Nephron (organoid): ENCODE measurements at regions not wholly inside any gene's neighbourhood (a gene's known extent, or its start where the extent isn't known, plus 50 kb on each side); places are given as distances from the start of the nearest gene placed in this dataset.
"Not testable (repeated sequence)": the region's sequence is repeated elsewhere in the genome, so short reads cannot be mapped to it uniquely, and the experiment has no call there.

ENCODE experiments used
- H3K27ac Mint-ChIP-seq, 3 experiments: 2 replicates each; pipeline ENCODE4 v1.8.0; 2020; ENCODE audit warnings: mixed read lengths in 3 of 3, mild to moderate bottlenecking in 2 of 3, moderate library complexity in 1 of 3
- H3K27me3 Mint-ChIP-seq: 2 replicates; pipeline ENCODE4 v1.8.0; 2021; ENCODE audit warnings: low read depth, mild to moderate bottlenecking, moderate library complexity, mixed read lengths
- H3K36me3 Mint-ChIP-seq: 2 replicates; pipeline ENCODE4 v1.8.0; 2020; ENCODE audit warnings: low read depth, mixed read lengths
- H3K4me1 Mint-ChIP-seq: 2 replicates; pipeline ENCODE4 v1.8.0; 2020; ENCODE audit warnings: mixed read lengths
- H3K4me3 Mint-ChIP-seq, 3 experiments: 2 replicates each; pipeline ENCODE4 v1.8.0; 2020; ENCODE audit warnings: mild to moderate bottlenecking in 3 of 3, mixed read lengths in 3 of 3, moderate library complexity in 2 of 3
- H3K9me3 Mint-ChIP-seq: 2 replicates; pipeline ENCODE4 v1.8.0; 2020; ENCODE audit warnings: mixed read lengths
- CTCF ChIP-seq, 3 experiments: fragments of 200-600 bp; sonication (generic); IDR thresholded peaks; one replicate each; pipeline ENCODE4 v1.5.0; 2021; ENCODE audit warnings: antibody characterized with exemption in 3 of 3; ENCODE audit not compliant: unreplicated experiment in 3 of 3

- Mint-ChIP-seq H3K36me3 (no peaks in the 10 kb centered on the region), H3K27ac (no peak overlapping the region), H3K27me3 (no peaks in the 10 kb centered on the region), H3K4me3 (no peak overlapping the region), H3K4me1 (no peaks in the 10 kb centered on the region), H3K9me3 (no peaks in the 10 kb centered on the region)
- no peak for TF ChIP-seq CTCF (IDR thresholded peaks at IDR 0.05; ENCODE audit: unreplicated experiment in 3 of 3)
Measured at GRCh38 chr2:41032715-41033114, 580.8 kb upstream of the SLC8A1 start.

GRCh38 chr2:41033127-41033526 is 581.2 kb upstream of the SLC8A1 start:
- Mint-ChIP-seq H3K27me3 (no peaks in the 10 kb centered on the region), H3K4me3 (no peak overlapping the region), H3K9me3 (no peaks in the 10 kb centered on the region), H3K4me1 (no peaks in the 10 kb centered on the region), H3K27ac (no peak overlapping the region), H3K36me3 (no peaks in the 10 kb centered on the region)
- no peak for TF ChIP-seq CTCF (IDR thresholded peaks at IDR 0.05; ENCODE audit: unreplicated experiment in 3 of 3)

- no peak overlapping the region for H3K4me3 Mint-ChIP-seq
- no peaks in the 10 kb centered on the region for H3K4me1 Mint-ChIP-seq
- TF ChIP-seq CTCF (IDR thresholded peaks at IDR 0.05; ENCODE audit: unreplicated experiment in 3 of 3) = no peak
- no peak overlapping the region for H3K27ac Mint-ChIP-seq
- H3K36me3 Mint-ChIP-seq = no peaks in the 10 kb centered on the region
- H3K9me3 Mint-ChIP-seq = no peaks in the 10 kb centered on the region
- H3K27me3 Mint-ChIP-seq = no peaks in the 10 kb centered on the region
Measured at GRCh38 chr2:41038408-41038807, 586.5 kb upstream of the SLC8A1 start.

GRCh38 chr2:41039750-41040149 is 587.9 kb upstream of the SLC8A1 start:
- H3K27ac Mint-ChIP-seq = peak overlapping the region in 1 of 3 experiments; percentile 15
- H3K36me3 Mint-ChIP-seq, H3K4me3 Mint-ChIP-seq, H3K4me1 Mint-ChIP-seq, H3K27me3 Mint-ChIP-seq, H3K9me3 Mint-ChIP-seq: not testable (repeated sequence)

- Mint-ChIP-seq H3K4me3 (no peak overlapping the region), H3K36me3 (no peaks in the 10 kb centered on the region), H3K27ac (no peak overlapping the region), H3K27me3 (no peaks in the 10 kb centered on the region), H3K4me1 (no peaks in the 10 kb centered on the region), H3K9me3 (no peaks in the 10 kb centered on the region)
- TF ChIP-seq CTCF (IDR thresholded peaks at IDR 0.05; ENCODE audit: unreplicated experiment in 3 of 3) = no peak
Measured at GRCh38 chr2:41040782-41041520, 589.1 kb upstream of the SLC8A1 start.

GRCh38 chr2:41042343-41042742 is 590.5 kb upstream of the SLC8A1 start:
- no peaks in the 10 kb centered on the region for H3K27me3 Mint-ChIP-seq
- no peaks in the 10 kb centered on the region for H3K36me3 Mint-ChIP-seq
- no peak for TF ChIP-seq CTCF (IDR thresholded peaks at IDR 0.05; ENCODE audit: unreplicated experiment in 3 of 3)
- H3K27ac Mint-ChIP-seq = no peak overlapping the region
- no peaks in the 10 kb centered on the region for H3K9me3 Mint-ChIP-seq
- no peak overlapping the region for H3K4me3 Mint-ChIP-seq
- H3K4me1 Mint-ChIP-seq = no peaks in the 10 kb centered on the region
